IMR-90 (cell line): ENCODE measurements at regions not wholly inside any gene's neighbourhood (a gene's known extent, or its start where the extent isn't known, plus 50 kb on each side); places are given as distances from the start of the nearest gene placed in this dataset.

Source experiments
- ATAC-seq: fragments of 200-7000 bp; cut with Tn5 transposase; 2 replicates; pipeline ENCODE4 v1.9.1; 2020; ENCODE audit warnings: low read depth, mild to moderate bottlenecking, moderate library complexity
- BruUV-seq: library from RNA; stranded (reverse); fragments of 400-500 nt; replicated peaks from 2 replicates; lab custom pipeline; 2021; lab: Mats Ljungman, UMichigan
- CTCF ChIA-PET: fragments of 300-600 bp; formaldehyde crosslinking; extraction: SDS; loops from one replicate; lab custom pipeline; 2021; ENCODE audit warnings: antibody characterized with exemption; lab: Yijun Ruan, JAX
- POLR2A ChIA-PET: fragments of 300-600 bp; sonication (Branson Sonifier 250); formaldehyde crosslinking; loops from one replicate; lab custom pipeline; 2022; ENCODE audit warnings: antibody characterized with exemption; ENCODE audit not compliant: unreplicated experiment; lab: Charles Lee
- DNase-seq: peaks from one replicate; pipeline ENCODE4 v3.0.0; 2013
- H2AFZ ChIP-seq: replicated peaks from 2 replicates; pipeline ENCODE3; 2013; ENCODE audit warnings: low read length, mild to moderate bottlenecking; ENCODE audit not compliant: poor library complexity
- H2AK5ac ChIP-seq: 2 replicates; pipeline ENCODE4 v1.6.1; 2013; ENCODE audit warnings: low read depth, low read length, inconsistent platforms
- H2AK9ac ChIP-seq: replicated peaks from 2 replicates; pipeline ENCODE3; 2013; ENCODE audit warnings: mild to moderate bottlenecking, low read depth, low read length, moderate library complexity; ENCODE audit not compliant: poor library complexity
- H2BK120ac ChIP-seq: 2 replicates; pipeline ENCODE4 v1.6.1; 2013; ENCODE audit warnings: low read depth, low read length, inconsistent platforms
- H2BK15ac ChIP-seq: 3 replicates; pipeline ENCODE4 v1.6.1; 2013; ENCODE audit warnings: low read depth, low read length, inconsistent platforms
- H2BK20ac ChIP-seq: 2 replicates; pipeline ENCODE4 v1.6.1; 2013; ENCODE audit warnings: low read depth, mild to moderate bottlenecking, inconsistent platforms, low read length, moderate library complexity
- H2BK5ac ChIP-seq: 2 replicates; pipeline ENCODE4 v1.6.1; 2013; ENCODE audit warnings: mild to moderate bottlenecking, low read depth, low read length, inconsistent platforms; ENCODE audit not compliant: poor library complexity, severe bottlenecking
- H3K14ac ChIP-seq: replicated peaks from 2 replicates; pipeline ENCODE4 v1.6.1; 2013; ENCODE audit warnings: low read depth, low read length, inconsistent platforms
- H3K18ac ChIP-seq: 2 replicates; pipeline ENCODE4 v1.6.1; 2013; ENCODE audit warnings: low read depth, low read length, control low read depth
- H3K23ac ChIP-seq: 2 replicates; pipeline ENCODE4 v1.6.1; 2013; ENCODE audit warnings: low read depth, low read length, inconsistent platforms
- H3K27ac ChIP-seq: 2 replicates; pipeline ENCODE4 v1.5.1; 2013; ENCODE audit warnings: mild to moderate bottlenecking, control low read depth, low read length; ENCODE audit not compliant: insufficient read depth
- H3K27me3 ChIP-seq: 2 replicates; pipeline ENCODE4 v1.6.1; 2013; ENCODE audit warnings: low read length; ENCODE audit not compliant: control insufficient read depth, insufficient read depth
- H3K36me3 ChIP-seq: 2 replicates; pipeline ENCODE4 v1.6.1; 2013; ENCODE audit warnings: low read length, mixed read lengths; ENCODE audit not compliant: control insufficient read depth, insufficient read depth
- H3K4ac ChIP-seq: 2 replicates; pipeline ENCODE4 v1.6.1; 2013; ENCODE audit warnings: low read depth, low read length, inconsistent platforms
- H3K4me1 ChIP-seq: 2 replicates; pipeline ENCODE4 v1.6.1; 2013; ENCODE audit warnings: low read length, mixed read lengths; ENCODE audit not compliant: control insufficient read depth, insufficient read depth
- H3K4me2 ChIP-seq: 2 replicates; pipeline ENCODE4 v1.6.1; 2013; ENCODE audit warnings: low read depth, mild to moderate bottlenecking, control low read depth, low read length, moderate library complexity
- H3K4me3 ChIP-seq: 2 replicates; pipeline ENCODE4 v1.5.1; 2013; ENCODE audit warnings: low read depth, mild to moderate bottlenecking, control low read depth, low read length, moderate library complexity; ENCODE audit not compliant: insufficient read depth
- H3K56ac ChIP-seq: 2 replicates; pipeline ENCODE4 v1.6.1; 2013; ENCODE audit warnings: low read length, inconsistent platforms; ENCODE audit not compliant: insufficient read depth; ENCODE audit errors: extremely low read depth
- H3K79me1 ChIP-seq, 2 experiments: 2 replicates each; pipeline ENCODE4 v1.6.1; 2013; ENCODE audit warnings: low read length in 2 of 2, inconsistent platforms in 1 of 2, low read depth in 1 of 2
- H3K9ac ChIP-seq: 2 replicates; pipeline ENCODE4 v1.6.1; 2013; ENCODE audit warnings: low read depth, low read length, control low read depth
- H3K9me1 ChIP-seq: 2 replicates; pipeline ENCODE4 v1.6.1; 2013; ENCODE audit warnings: low read length, inconsistent platforms; ENCODE audit not compliant: insufficient read depth
- H3K9me3 ChIP-seq: 2 replicates; pipeline ENCODE4 v1.6.1; 2013; ENCODE audit warnings: low read length; ENCODE audit not compliant: control insufficient read depth, insufficient read depth
- H4K20me1 ChIP-seq: 2 replicates; pipeline ENCODE4 v1.6.1; 2013; ENCODE audit warnings: low read length, inconsistent platforms; ENCODE audit not compliant: insufficient read depth
- H4K5ac ChIP-seq: 2 replicates; pipeline ENCODE4 v1.6.1; 2013; ENCODE audit warnings: mild to moderate bottlenecking, low read depth, low read length, control low read depth
- H4K8ac ChIP-seq, 2 experiments: 2 replicates each; pipeline ENCODE4 v1.6.1; 2013; ENCODE audit warnings: low read depth in 2 of 2, low read length in 2 of 2, control low read depth in 1 of 2, inconsistent platforms in 1 of 2
- H4K91ac ChIP-seq: 2 replicates; pipeline ENCODE4 v1.6.1; 2013; ENCODE audit warnings: low read depth, low read length, inconsistent platforms; ENCODE audit not compliant: insufficient read depth
- BHLHE40 ChIP-seq: fragments of 150-350 bp; IDR thresholded peaks from 2 replicates; pipeline ENCODE4 v1.6.1; 2016; ENCODE audit warnings: mild to moderate bottlenecking, low read depth, low read length
- CEBPB ChIP-seq: IDR thresholded peaks from 2 replicates; pipeline ENCODE4 v1.6.1; 2012; ENCODE audit warnings: low read depth, low read length, improper control_type of control experiment
- CHD1 ChIP-seq: IDR thresholded peaks from 2 replicates; pipeline ENCODE4 v1.6.1; 2012; ENCODE audit warnings: low read depth, low read length, improper control_type of control experiment
- ELK1 ChIP-seq: fragments of 150-350 bp; IDR thresholded peaks from 2 replicates; pipeline ENCODE4 v1.6.1; 2016; ENCODE audit warnings: low read depth, mild to moderate bottlenecking, low read length, moderate library complexity, borderline replicate concordance
- FOS ChIP-seq: fragments of 150-350 bp; IDR thresholded peaks from 2 replicates; pipeline ENCODE4 v1.6.1; 2016; ENCODE audit warnings: low read depth, low read length
- MAFK ChIP-seq: IDR thresholded peaks from 2 replicates; pipeline ENCODE4 v1.6.1; 2012; ENCODE audit warnings: low read depth, low read length, improper control_type of control experiment
- MAZ ChIP-seq: IDR thresholded peaks from 2 replicates; pipeline ENCODE4 v1.6.1; 2012; ENCODE audit warnings: low read depth, mild to moderate bottlenecking, low read length, improper control_type of control experiment, moderate library complexity, borderline replicate concordance
- NFE2L2 ChIP-seq: fragments of 150-350 bp; IDR thresholded peaks from 2 replicates; pipeline ENCODE4 v1.6.1; 2016; ENCODE audit warnings: low read depth, mild to moderate bottlenecking, low read length
- POLR2A ChIP-seq: IDR thresholded peaks from 2 replicates; pipeline ENCODE4 v1.6.1; 2012; ENCODE audit warnings: mild to moderate bottlenecking, low read depth, low read length
- RAD21 ChIP-seq: IDR thresholded peaks from 2 replicates; pipeline ENCODE4 v1.6.1; 2012; ENCODE audit warnings: low read length, improper control_type of control experiment
- RCOR1 ChIP-seq: IDR thresholded peaks from 2 replicates; pipeline ENCODE4 v1.6.1; 2012; ENCODE audit warnings: mild to moderate bottlenecking, low read length, improper control_type of control experiment; ENCODE audit not compliant: insufficient replicate concordance
- RFX5 ChIP-seq: IDR thresholded peaks from 2 replicates; pipeline ENCODE4 v1.8.0; 2012; ENCODE audit warnings: low read depth, mild to moderate bottlenecking, low read length, moderate library complexity
- SMC3 ChIP-seq: fragments of 150-350 bp; IDR thresholded peaks from 2 replicates; pipeline ENCODE4 v1.6.1; 2016; ENCODE audit warnings: low read depth, mild to moderate bottlenecking, antibody characterized with exemption, low read length, moderate library complexity
- WGBS, 2 experiments: methylation state at CpG; one replicate each; pipeline versions ENCODE4 v1.1.5 to v1.1.7; 2013; ENCODE audit warnings: missing lambda C conversion rate in 2 of 2; ENCODE audit not compliant: insufficient read length in 1 of 2; ENCODE audit errors: extremely low coverage in 2 of 2; 5-methylcytosine and 5-hydroxymethylcytosine counted together
- dilution Hi-C: fragments of 300-500 bp; cut with HindIII; formaldehyde crosslinking; loops from one replicate; pipeline ENCODE4 v1.14.3; 2018; ENCODE audit warnings: low sequenced_read_pairs; ENCODE audit not compliant: unreplicated experiment
- in situ Hi-C: fragments of 300-500 bp; cut with MboI; formaldehyde crosslinking; loops from 3 replicates; pipeline ENCODE4 v1.14.3; 2019; ENCODE audit warnings: low sequenced_read_pairs, inconsistent platforms, mixed read lengths
- intact Hi-C: fragments of 100-400 bp; cut with micrococcal nuclease; formaldehyde crosslinking; loops from 2 replicates; pipeline ENCODE4 v1.10.0; 2022

GRCh38 chr2:8152392-8153257 is 529.2 kb upstream of the ID2 start:
- intact Hi-C loops, result no loop called here

More at GRCh38 chr2:8152392-8153257, 529.2 kb upstream of the ID2 start:
- no CpG with 5 or more reads among the region's 11 CpGs for WGBS, 2 experiments
- Histone ChIP-seq H2BK15ac (no peak overlapping the region), H3K9me3 (0 out of 2 replicates have a peak, but pooled peaks cover 3% of the 10 kb centered on the region), H3K9ac (no peak overlapping the region), H3K4me3 (no peak overlapping the region), H2BK5ac (no peak overlapping the region), H3K56ac (no peak overlapping the region), H3K14ac (no peak overlapping the region), H3K36me3 (no peaks in the 10 kb centered on the region), H3K4me2 (no peak overlapping the region), H3K4me1 (peaks cover 13% of the 10 kb centered on the region), H2BK20ac (peak overlapping the region; percentile 46; the same call in 1 of the 2 replicates), H3K27ac (no peak overlapping the region), H2AFZ (peak overlapping the region; percentile 5), H4K91ac (no peak overlapping the region), H3K18ac (no peak overlapping the region), H2BK120ac (peak overlapping the region; percentile 18; the same call in 1 of the 2 replicates), H3K23ac (no peak overlapping the region), H4K8ac (no peak overlapping the region), H3K27me3 (no peaks in the 10 kb centered on the region), H3K4ac (no peak overlapping the region; the same call in 1 of the 2 replicates), H2AK5ac (peak overlapping the region; percentile 12; the same call in 1 of the 2 replicates), H3K79me1 (no peaks in the 10 kb centered on the region), H2AK9ac (no peak overlapping the region), H4K5ac (no peak overlapping the region), H3K9me1 (peaks cover 17% of the 10 kb centered on the region), H4K20me1 (no peaks in the 10 kb centered on the region)
- ChIA-PET POLR2A (no interaction called here), CTCF (no interaction called here)
- TF ChIP-seq MAZ, result no peak
- no peak for TF ChIP-seq NFE2L2
- no peak for TF ChIP-seq RFX5
- TF ChIP-seq FOS, result no peak
- TF ChIP-seq CEBPB, result no peak
- no peak for TF ChIP-seq BHLHE40
- TF ChIP-seq POLR2A, result no peak
- no peak for TF ChIP-seq CHD1
- no peak for TF ChIP-seq SMC3
- TF ChIP-seq RAD21, result no peak
- TF ChIP-seq MAFK, result no peak
- no peak for TF ChIP-seq RCOR1
- no peak for TF ChIP-seq ELK1
- dilution Hi-C loops (no loop called here), in situ Hi-C loops (loop anchor here (25.0 kb wide), 1 partner anchor 535 kb away; the partner anchor contains the start of gene ID2)
- DNase-seq, result no peak
- no peak for ATAC-seq
- no TSS peak for BruUV-seq
